ENCODE measurements at regions not wholly inside any gene's neighbourhood (a gene's known extent, or its start where the extent isn't known, plus 50 kb on each side); places are given as distances from the start of the nearest gene placed in this dataset.

GRCh38 chr11:81032906-81033305 lies 1592.1 kb upstream of the TENM4 start:
- no peak for DNase-seq
- Histone ChIP-seq H3K27me3 (no peaks in the 10 kb centered on the region), H3K36me3 (no peaks in the 10 kb centered on the region), H3K9me3 (peaks cover 0 to 7% (median 0%) of the 10 kb centered on the region in 4 donors), H3K27ac (no peak overlapping the region), H3K4me3 (no peak overlapping the region), H3K4me1 (no peaks in the 10 kb centered on the region)
- 64 to 94% methylated on average over 10 of the region's 10 CpGs for WGBS, 2 donors
- no peak for TF ChIP-seq EP300 (IDR thresholded peaks at IDR 0.05)
- no peak for TF ChIP-seq POLR2AphosphoS5 (IDR thresholded peaks at IDR 0.05)
- no peak for TF ChIP-seq POLR2A (IDR thresholded peaks at IDR 0.05)
- no peak for TF ChIP-seq CTCF (IDR thresholded peaks at IDR 0.05)
- intact Hi-C loops (cut with DNase I) = no loop called here

GRCh38 chr11:81030186-81030585 lies 1589.4 kb upstream of the TENM4 start:
- Histone ChIP-seq H3K36me3 (no peaks in the 10 kb centered on the region), H3K4me1 (no peaks in the 10 kb centered on the region), H3K4me3 (no peak overlapping the region), H3K9me3 (no peaks in the 10 kb centered on the region), H3K27me3 (no peaks in the 10 kb centered on the region), H3K27ac (no peak overlapping the region)
- no peak for TF ChIP-seq POLR2AphosphoS5 (IDR thresholded peaks at IDR 0.05)
- TF ChIP-seq EP300 (IDR thresholded peaks at IDR 0.05) = no peak
- no peak for TF ChIP-seq POLR2A (IDR thresholded peaks at IDR 0.05)
- TF ChIP-seq CTCF (IDR thresholded peaks at IDR 0.05) = no peak
- intact Hi-C loops (cut with DNase I) = no loop called here
- WGBS, 2 donors = 90 to 92% methylated on average over 1 of the region's 1 CpG
- no peak for DNase-seq

- Histone ChIP-seq H3K27me3 (no peaks in the 10 kb centered on the region), H3K4me3 (no peak overlapping the region), H3K4me1 (no peaks in the 10 kb centered on the region), H3K36me3 (no peaks in the 10 kb centered on the region), H3K9me3 (no peaks in the 10 kb centered on the region), H3K27ac (no peak overlapping the region)
- DNase-seq = no peak
- intact Hi-C loops (cut with DNase I) = no loop called here
- no peak for TF ChIP-seq POLR2AphosphoS5 (IDR thresholded peaks at IDR 0.05)
- TF ChIP-seq CTCF (IDR thresholded peaks at IDR 0.05) = no peak
- no peak for TF ChIP-seq POLR2A (IDR thresholded peaks at IDR 0.05)
- TF ChIP-seq EP300 (IDR thresholded peaks at IDR 0.05) = no peak
- WGBS, 2 donors = 94 to 95% methylated on average over 1 of the region's 1 CpG
Observed at GRCh38 chr11:81026032-81026431, 1585.2 kb upstream of the TENM4 start.

DNA sequence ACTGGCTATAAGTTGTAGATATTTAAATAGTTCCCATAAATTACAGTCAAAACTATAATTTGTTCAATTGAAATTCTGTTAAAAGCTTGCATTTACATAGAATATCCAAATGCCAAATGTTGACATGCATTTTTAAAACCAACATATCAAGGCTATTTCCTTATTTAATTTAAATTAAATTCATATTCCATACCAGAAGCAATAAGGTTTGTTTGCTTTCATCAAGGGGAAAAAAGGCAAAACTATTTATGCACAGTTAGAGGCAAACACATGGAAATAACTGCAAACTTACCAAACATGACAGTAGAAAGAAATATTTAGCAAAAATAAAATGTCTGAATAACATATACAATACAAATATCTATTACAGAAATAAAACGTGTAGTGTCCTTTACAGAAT lies 1581.2 kb upstream of the TENM4 start:
- Histone ChIP-seq H3K9me3 (no peaks in the 10 kb centered on the region), H3K4me3 (no peak overlapping the region), H3K36me3 (no peaks in the 10 kb centered on the region), H3K27me3 (no peaks in the 10 kb centered on the region), H3K27ac (no peak overlapping the region), H3K4me1 (no peaks in the 10 kb centered on the region)
- no peak for DNase-seq
- 76 to 92% methylated on average over 1 of the region's 1 CpG for WGBS, 2 donors
- intact Hi-C loops (cut with DNase I) = no loop called here
- TF ChIP-seq EP300 (IDR thresholded peaks at IDR 0.05) (no peak), POLR2A (IDR thresholded peaks at IDR 0.05) (no peak), POLR2AphosphoS5 (IDR thresholded peaks at IDR 0.05) (no peak), CTCF (IDR thresholded peaks at IDR 0.05) (no peak)

DNA sequence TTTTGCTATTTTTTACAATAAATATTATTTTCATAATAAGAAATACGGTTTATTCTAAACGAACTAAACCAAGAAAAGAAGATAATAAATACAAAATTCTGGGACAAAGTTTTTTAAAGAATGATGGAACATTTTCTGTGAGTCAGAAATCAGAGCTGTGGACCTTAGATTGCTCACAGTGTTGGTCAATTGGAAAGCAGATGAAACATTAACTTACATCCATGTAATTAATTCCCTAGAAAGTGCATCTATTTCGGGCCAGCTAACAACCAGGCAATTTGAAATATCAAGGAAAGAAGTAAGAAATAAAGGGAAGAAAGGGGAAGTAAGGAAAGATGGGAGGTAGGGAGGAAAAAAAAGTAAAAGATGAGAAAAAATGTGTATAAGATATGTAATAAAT lies 1569.8 kb upstream of the TENM4 start:
- H3K4me1 ChIP-seq = no peaks in the 10 kb centered on the region
- DNase-seq = no peak
- no peaks in the 10 kb centered on the region for H3K27me3 ChIP-seq
- H3K9me3 ChIP-seq = no peaks in the 10 kb centered on the region
- H3K4me3 ChIP-seq = no peak overlapping the region
- WGBS, 2 donors = 61% methylated on average over 3 of the region's 3 CpGs
- TF ChIP-seq CTCF (IDR thresholded peaks at IDR 0.05) = no peak
- TF ChIP-seq POLR2AphosphoS5 (IDR thresholded peaks at IDR 0.05) = no peak
- no peak for TF ChIP-seq POLR2A (IDR thresholded peaks at IDR 0.05)
- TF ChIP-seq EP300 (IDR thresholded peaks at IDR 0.05) = no peak
- intact Hi-C loops (cut with DNase I) = no loop called here
- no peaks in the 10 kb centered on the region for H3K36me3 ChIP-seq
- no peak overlapping the region for H3K27ac ChIP-seq

Data from sigmoid colon (tissue), 6 donors.